ENCODE measurements at regions not wholly inside any gene's neighbourhood (a gene's known extent, or its start where the extent isn't known, plus 50 kb on each side); places are given as distances from the start of the nearest gene placed in this dataset.

DNA sequence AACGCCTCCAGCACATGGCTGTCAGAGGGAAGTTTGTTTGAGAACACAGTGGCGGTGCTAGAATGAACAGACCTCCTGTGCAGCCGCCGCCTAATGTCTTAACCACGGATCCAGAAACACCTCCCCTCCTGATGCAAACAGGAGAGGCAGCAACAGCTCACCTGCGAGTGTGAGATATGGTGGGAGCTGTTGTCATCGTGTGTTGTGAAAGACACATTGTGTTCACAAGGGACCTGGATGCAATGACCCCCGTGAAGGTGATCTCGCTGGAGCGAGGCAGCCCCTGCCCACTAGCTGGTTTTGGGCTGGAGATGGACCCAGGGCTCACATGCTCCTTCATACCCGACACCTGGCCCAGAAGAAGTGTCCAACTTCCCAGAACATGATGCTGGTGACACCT, 315.3 kb upstream of the C1orf174 start:
- no peaks in the 10 kb centered on the region for H3K4me1 Mint-ChIP-seq (ENCODE audit: unreplicated experiment)
- DNase-seq (ENCODE audit: low spot score): no peak
- peaks cover 7% of the 10 kb centered on the region for H3K36me3 Mint-ChIP-seq (ENCODE audit: low read depth, unreplicated experiment)
- H3K27ac Mint-ChIP-seq (ENCODE audit: unreplicated experiment): no peak overlapping the region
- H3K4me3 Mint-ChIP-seq (ENCODE audit: unreplicated experiment): no peak overlapping the region
- peaks cover 9% of the 10 kb centered on the region for H3K27me3 Mint-ChIP-seq (ENCODE audit: unreplicated experiment)
- H3K9me3 Mint-ChIP-seq (ENCODE audit: unreplicated experiment): peaks cover 20% of the 10 kb centered on the region
- TF ChIP-seq, protein P1, sequence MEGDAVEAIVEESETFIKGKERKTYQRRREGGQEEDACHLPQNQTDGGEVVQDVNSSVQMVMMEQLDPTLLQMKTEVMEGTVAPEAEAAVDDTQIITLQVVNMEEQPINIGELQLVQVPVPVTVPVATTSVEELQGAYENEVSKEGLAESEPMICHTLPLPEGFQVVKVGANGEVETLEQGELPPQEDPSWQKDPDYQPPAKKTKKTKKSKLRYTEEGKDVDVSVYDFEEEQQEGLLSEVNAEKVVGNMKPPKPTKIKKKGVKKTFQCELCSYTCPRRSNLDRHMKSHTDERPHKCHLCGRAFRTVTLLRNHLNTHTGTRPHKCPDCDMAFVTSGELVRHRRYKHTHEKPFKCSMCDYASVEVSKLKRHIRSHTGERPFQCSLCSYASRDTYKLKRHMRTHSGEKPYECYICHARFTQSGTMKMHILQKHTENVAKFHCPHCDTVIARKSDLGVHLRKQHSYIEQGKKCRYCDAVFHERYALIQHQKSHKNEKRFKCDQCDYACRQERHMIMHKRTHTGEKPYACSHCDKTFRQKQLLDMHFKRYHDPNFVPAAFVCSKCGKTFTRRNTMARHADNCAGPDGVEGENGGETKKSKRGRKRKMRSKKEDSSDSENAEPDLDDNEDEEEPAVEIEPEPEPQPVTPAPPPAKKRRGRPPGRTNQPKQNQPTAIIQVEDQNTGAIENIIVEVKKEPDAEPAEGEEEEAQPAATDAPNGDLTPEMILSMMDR (IDR thresholded peaks at IDR 0.05; ENCODE audit: unreplicated experiment): no peak

DNA sequence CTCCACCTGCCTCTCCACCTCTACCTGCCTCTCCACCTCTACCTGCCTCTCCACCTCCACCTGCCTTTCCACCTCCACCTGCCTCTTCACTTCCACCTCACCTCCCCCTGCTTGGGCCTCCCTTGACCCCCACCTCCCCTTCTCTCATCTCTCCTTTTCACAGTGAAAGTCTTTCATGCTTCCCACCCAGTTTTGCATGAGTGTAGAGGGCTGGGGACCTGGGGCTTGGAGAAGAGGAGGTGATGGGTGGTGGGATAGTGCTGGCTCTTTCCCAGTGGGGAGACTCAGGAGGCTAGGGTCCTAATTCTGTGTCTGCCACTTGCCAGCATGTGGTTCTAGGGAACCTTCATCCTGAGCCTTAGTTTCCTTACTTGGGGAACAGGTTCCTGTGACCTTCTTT, 316.2 kb upstream of the C1orf174 start:
- H3K27ac Mint-ChIP-seq (ENCODE audit: unreplicated experiment): no peak overlapping the region
- no peak for DNase-seq (ENCODE audit: low spot score)
- peaks cover 20% of the 10 kb centered on the region for H3K9me3 Mint-ChIP-seq (ENCODE audit: unreplicated experiment)
- no peaks in the 10 kb centered on the region for H3K4me1 Mint-ChIP-seq (ENCODE audit: unreplicated experiment)
- H3K4me3 Mint-ChIP-seq (ENCODE audit: unreplicated experiment): no peak overlapping the region
- H3K27me3 Mint-ChIP-seq (ENCODE audit: unreplicated experiment): peaks cover 9% of the 10 kb centered on the region
- TF ChIP-seq, protein P1 (IDR thresholded peaks at IDR 0.05; ENCODE audit: unreplicated experiment): no peak
- H3K36me3 Mint-ChIP-seq (ENCODE audit: low read depth, unreplicated experiment): peaks cover 7% of the 10 kb centered on the region

DNA sequence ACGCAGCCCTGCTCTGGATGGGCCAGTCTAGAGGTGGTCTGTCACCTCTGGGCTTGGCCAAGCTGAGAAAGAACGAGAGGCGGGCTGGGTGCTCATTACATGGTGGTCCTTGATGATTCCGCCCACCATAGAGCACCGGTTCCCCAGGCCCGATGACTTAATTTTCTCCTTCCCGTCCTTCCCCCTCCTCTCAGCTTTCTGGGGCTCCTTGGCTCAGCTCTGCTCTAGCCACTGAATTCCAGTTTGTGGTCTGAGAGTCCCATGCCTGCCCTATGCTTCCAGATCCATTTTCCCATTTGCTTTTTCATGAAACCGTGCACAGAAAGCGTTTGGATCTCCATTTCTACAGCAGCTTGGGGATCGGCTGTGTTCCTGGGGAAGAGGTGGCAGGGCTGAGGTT, 318.5 kb upstream of the C1orf174 start:
- TF ChIP-seq, protein P1 (IDR thresholded peaks at IDR 0.05; ENCODE audit: unreplicated experiment): no peak
- Mint-ChIP-seq H3K27me3 (ENCODE audit: unreplicated experiment) (peaks cover 9% of the 10 kb centered on the region), H3K4me1 (ENCODE audit: unreplicated experiment) (no peaks in the 10 kb centered on the region), H3K36me3 (ENCODE audit: low read depth, unreplicated experiment) (peaks cover 7% of the 10 kb centered on the region), H3K9me3 (ENCODE audit: unreplicated experiment) (peaks cover 31% of the 10 kb centered on the region), H3K4me3 (ENCODE audit: unreplicated experiment) (no peak overlapping the region), H3K27ac (ENCODE audit: unreplicated experiment) (no peak overlapping the region)
- DNase-seq (ENCODE audit: low spot score): no peak

DNA sequence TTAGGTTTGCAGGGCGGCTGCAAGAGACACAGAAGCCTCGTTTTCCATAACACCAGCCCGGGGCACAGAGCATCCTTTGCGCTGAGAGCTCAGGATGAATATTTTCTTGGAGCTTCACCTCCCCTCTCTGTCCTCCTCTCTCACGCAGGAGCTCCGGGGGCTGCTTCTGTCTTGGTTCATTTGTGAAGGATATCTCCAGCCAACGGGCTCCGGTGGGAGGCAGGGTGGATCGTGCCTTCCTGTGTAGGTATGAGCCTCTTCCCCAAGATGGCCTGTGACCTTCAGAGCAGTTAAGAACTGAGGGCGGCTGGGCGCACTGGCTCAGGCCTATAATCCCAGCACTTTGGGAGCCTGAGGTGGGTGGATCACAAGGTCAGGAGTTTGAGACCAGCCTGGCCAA, 319.0 kb upstream of the C1orf174 start:
- Mint-ChIP-seq H3K4me1 (ENCODE audit: unreplicated experiment) (no peaks in the 10 kb centered on the region), H3K9me3 (ENCODE audit: unreplicated experiment) (peaks cover 31% of the 10 kb centered on the region), H3K4me3 (ENCODE audit: unreplicated experiment) (no peak overlapping the region), H3K27me3 (ENCODE audit: unreplicated experiment) (peaks cover 9% of the 10 kb centered on the region), H3K27ac (ENCODE audit: unreplicated experiment) (no peak overlapping the region), H3K36me3 (ENCODE audit: low read depth, unreplicated experiment) (peaks cover 7% of the 10 kb centered on the region)
- TF ChIP-seq, protein P1 (IDR thresholded peaks at IDR 0.05; ENCODE audit: unreplicated experiment): no peak
- DNase-seq (ENCODE audit: low spot score): no peak

DNA sequence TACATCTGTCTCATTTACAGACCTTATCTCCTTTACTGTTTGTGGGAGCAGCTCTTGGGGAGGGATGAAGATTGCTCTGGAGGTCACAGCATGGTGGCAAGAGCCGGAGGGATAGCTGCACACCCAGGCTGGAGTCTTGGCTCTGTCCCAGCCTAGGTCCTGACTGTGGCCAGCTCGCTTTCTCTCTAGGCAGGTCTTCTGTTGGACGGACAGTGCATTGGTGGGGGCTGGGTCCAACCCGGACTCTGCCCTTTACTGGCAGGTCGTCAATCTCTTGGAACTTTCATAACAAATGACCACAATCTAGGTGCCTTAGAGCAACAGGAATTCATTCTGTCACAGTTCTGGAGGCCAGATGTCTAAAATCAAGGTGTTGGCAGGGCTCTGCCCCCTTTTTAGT, 319.8 kb upstream of the C1orf174 start:
- Mint-ChIP-seq H3K27me3 (ENCODE audit: unreplicated experiment) (peaks cover 9% of the 10 kb centered on the region), H3K4me1 (ENCODE audit: unreplicated experiment) (no peaks in the 10 kb centered on the region), H3K27ac (ENCODE audit: unreplicated experiment) (no peak overlapping the region), H3K9me3 (ENCODE audit: unreplicated experiment) (peaks cover 25% of the 10 kb centered on the region), H3K4me3 (ENCODE audit: unreplicated experiment) (no peak overlapping the region), H3K36me3 (ENCODE audit: low read depth, unreplicated experiment) (peaks cover 11% of the 10 kb centered on the region)
- DNase-seq (ENCODE audit: low spot score): no peak
- TF ChIP-seq, protein P1 (IDR thresholded peaks at IDR 0.05; ENCODE audit: unreplicated experiment): no peak
